Lower leg skin (tissue), 4 donors: ENCODE measurements at regions not wholly inside any gene's neighbourhood (a gene's known extent, or its start where the extent isn't known, plus 50 kb on each side); places are given as distances from the start of the nearest gene placed in this dataset.

Experiments used
- DNase-seq, 2 donors: peaks; one replicate each; pipeline ENCODE4 v3.0.0-alpha.2; 2019; ENCODE audit warnings: low spot score in 2 of 2
- H3K4me3 ChIP-seq: fragments of 200-600 bp; sonication (generic); 2 replicates; pipeline ENCODE4 v1.5.1; 2017; ENCODE audit warnings: mild to moderate bottlenecking, low read depth; ENCODE audit not compliant: poor library complexity, severe bottlenecking
- CTCF ChIP-seq, 3 donors: fragments of 450-650 bp; IDR thresholded peaks; one replicate each; pipeline ENCODE4 v1.5.1; 2016; ENCODE audit warnings: antibody characterized with exemption in 3 of 3, mild to moderate bottlenecking in 3 of 3, moderate library complexity in 2 of 3
- POLR2A ChIP-seq, 2 donors: fragments of 450-650 bp; IDR thresholded peaks; one replicate each; pipeline ENCODE4 v1.6.1; 2016 to 2017; ENCODE audit warnings: antibody characterized with exemption in 2 of 2, mild to moderate bottlenecking in 1 of 2, moderate library complexity in 1 of 2
- WGBS, 2 donors: methylation state at CpG; one replicate each; pipeline ENCODE4 v1.1.5; 2018; 5-methylcytosine and 5-hydroxymethylcytosine counted together
- intact Hi-C: fragments of 100-400 bp; cut with DNase I; formaldehyde crosslinking; loops from one replicate; pipeline ENCODE4 v1.15.0; 2023; ENCODE audit warnings: low total_unique reads

- no peak overlapping the region for H3K4me3 ChIP-seq
- no peak for DNase-seq
- 72 to 75% methylated on average over 4 of the region's 4 CpGs for WGBS, 2 donors
- intact Hi-C loops = no loop called here
- TF ChIP-seq POLR2A (IDR thresholded peaks at IDR 0.05) (no peak), CTCF (IDR thresholded peaks at IDR 0.05) (no peak)
Measured at GRCh38 chr5:147168578-147169327, 66.1 kb upstream of the STK32A start.

GRCh38 chr5:147169399-147169798, 65.4 kb upstream of the STK32A start:
- no peak overlapping the region for H3K4me3 ChIP-seq
- TF ChIP-seq CTCF (IDR thresholded peaks at IDR 0.05) (no peak), POLR2A (IDR thresholded peaks at IDR 0.05) (no peak)
- intact Hi-C loops = no loop called here
- no peak for DNase-seq

DNA sequence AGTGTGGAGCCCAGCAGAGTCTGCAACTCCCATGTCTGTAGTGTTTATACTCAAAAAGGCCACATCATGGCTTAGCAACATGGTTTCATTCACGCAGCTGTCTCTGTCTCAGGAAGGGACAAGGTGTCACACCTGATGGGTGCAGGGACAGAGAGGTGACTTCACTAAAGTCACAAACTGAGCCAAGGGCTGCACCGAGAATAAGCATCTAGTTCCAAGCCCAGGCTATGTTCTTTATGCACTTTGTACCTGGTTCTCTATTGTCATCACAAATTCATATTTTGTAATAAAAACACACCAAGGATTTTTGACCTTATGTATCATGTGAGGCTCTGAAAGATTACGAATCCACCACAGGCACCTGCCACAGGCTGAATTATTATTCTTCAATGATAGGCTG, 64.9 kb upstream of the STK32A start:
- TF ChIP-seq CTCF (IDR thresholded peaks at IDR 0.05) = no peak
- no peak for TF ChIP-seq POLR2A (IDR thresholded peaks at IDR 0.05)
- 82 to 87% methylated on average over 3 of the region's 3 CpGs for WGBS, 2 donors
- intact Hi-C loops = no loop called here
- H3K4me3 ChIP-seq = no peak overlapping the region
- DNase-seq = no peak

DNA sequence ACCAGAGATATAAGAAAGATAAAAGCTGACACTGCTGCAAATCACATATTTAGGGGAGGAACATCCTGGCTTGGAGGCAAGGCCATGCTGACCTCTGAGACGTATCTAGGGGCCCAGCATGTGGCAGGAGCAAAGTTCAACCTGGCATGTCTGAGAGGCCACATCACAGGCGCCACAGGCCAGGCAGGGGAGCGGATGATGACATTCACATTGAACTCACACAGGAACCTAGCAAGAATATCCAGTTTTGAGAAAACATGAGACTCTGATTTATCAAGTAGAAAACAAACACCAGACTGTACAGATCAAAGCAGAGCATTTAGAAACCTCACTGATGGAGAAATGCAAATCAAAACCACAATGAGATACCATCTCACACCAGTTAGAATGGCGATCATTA, 64.2 kb upstream of the STK32A start:
- 61 to 62% methylated on average over 4 of the region's 4 CpGs for WGBS, 2 donors
- TF ChIP-seq CTCF (IDR thresholded peaks at IDR 0.05) (no peak), POLR2A (IDR thresholded peaks at IDR 0.05) (no peak)
- intact Hi-C loops = no loop called here
- no peak for DNase-seq
- no peak overlapping the region for H3K4me3 ChIP-seq

GRCh38 chr5:147174671-147175265, 60.1 kb upstream of the STK32A start:
- intact Hi-C loops = no loop called here
- no peak for DNase-seq
- H3K4me3 ChIP-seq = no peak overlapping the region
- WGBS, 2 donors = 49 to 66% methylated on average over 2 of the region's 2 CpGs
- TF ChIP-seq POLR2A (IDR thresholded peaks at IDR 0.05) (no peak), CTCF (IDR thresholded peaks at IDR 0.05) (no peak)
